K562 (cell line): ENCODE measurements at regions not wholly inside any gene's neighbourhood (a gene's known extent, or its start where the extent isn't known, plus 50 kb on each side); places are given as distances from the start of the nearest gene placed in this dataset.

Experiments
- ATAC-seq: fragments of 200-7000 bp; cut with Tn5 transposase; 3 replicates; pipeline ENCODE4 v1.9.1; 2020; ENCODE audit warnings: moderate library complexity
- BruUV-seq: library from RNA; stranded (reverse); fragments of 400-500 nt; replicated peaks from 2 replicates; lab custom pipeline; 2021; lab: Mats Ljungman, UMichigan
- CTCF ChIA-PET: fragments of 300-600 bp; formaldehyde crosslinking; extraction: SDS; loops from one replicate; lab custom pipeline; 2021; ENCODE audit warnings: low intra/inter-chr PET ratio; lab: Yijun Ruan, JAX
- POLR2A ChIA-PET: fragments of 300-600, 350-650 bp; sonication (Branson Sonifier 250); formaldehyde crosslinking; extraction: SDS; loops from one replicate; lab custom pipeline; 2021; ENCODE audit warnings: antibody characterized with exemption, inconsistent platforms; lab: Yijun Ruan, JAX
- DNase-seq, 4 experiments: peaks; one replicate each; pipeline versions ENCODE4 v3.0.0 to v3.0.0-alpha.2; 2011 to 2018; ENCODE audit warnings: low spot score in 3 of 4, mixed read lengths in 3 of 4; ENCODE audit errors: extremely low read depth in 1 of 4
- FAIRE-seq: peaks from 2 replicates; lab custom pipeline; 2011; peaks lifted over from hg19 to GRCh38; lab: Jason Lieb, UNC
- H2AFZ ChIP-seq: 2 replicates; pipeline ENCODE4 v1.6.0; 2011; ENCODE audit warnings: low read depth, low read length, control low read depth, inconsistent platforms
- H3K27ac ChIP-seq: fragments of 200-600 bp; 3 replicates; pipeline ENCODE4 v1.8.0; 2011; ENCODE audit warnings: low read depth, mild to moderate bottlenecking, control low read depth, inconsistent platforms, low read length, moderate library complexity, mixed read lengths; ENCODE audit errors: extremely low read depth
- H3K27me3 ChIP-seq, 2 experiments: fragments of 300-600 bp in 1 of 2; 2 replicates in 1 of 2; 3 replicates in 1 of 2; pipeline versions ENCODE4 v1.6.0 to v1.8.0; 2011; ENCODE audit warnings: inconsistent platforms in 2 of 2, low read length in 2 of 2, mild to moderate bottlenecking in 1 of 2, mixed read lengths in 1 of 2, moderate library complexity in 1 of 2; ENCODE audit not compliant: control insufficient read depth in 2 of 2, insufficient read depth in 2 of 2
- H3K36me3 ChIP-seq: fragments of 300-600 bp; 3 replicates; pipeline ENCODE4 v1.8.0; 2011; ENCODE audit warnings: mild to moderate bottlenecking, low read length, inconsistent platforms; ENCODE audit not compliant: control insufficient read depth, insufficient read depth
- H3K4me1 ChIP-seq, 2 experiments: fragments of 200-600 bp in 1 of 2; replicated peaks in 1 of 2; 2 replicates in 1 of 2; 3 replicates in 1 of 2; pipeline versions ENCODE4 v1.5.1 to v1.8.0; 2011; ENCODE audit warnings: inconsistent platforms in 2 of 2, low read length in 2 of 2, mild to moderate bottlenecking in 1 of 2, mixed read lengths in 1 of 2, moderate library complexity in 1 of 2; ENCODE audit not compliant: control insufficient read depth in 2 of 2, insufficient read depth in 2 of 2
- H3K4me2 ChIP-seq: 2 replicates; pipeline ENCODE4 v1.6.1; 2011; ENCODE audit warnings: low read length, control low read depth, inconsistent platforms, mixed read lengths; ENCODE audit not compliant: insufficient read depth
- H3K4me3 ChIP-seq: fragments of 200-600 bp; sonication (generic), shearing (Covaris generic); 2 replicates; pipeline ENCODE4 v1.5.1; 2016; ENCODE audit warnings: control low read depth, inconsistent platforms
- H3K79me2 ChIP-seq: fragments of 200-600 bp; 3 replicates; pipeline ENCODE4 v1.8.0; 2011; ENCODE audit warnings: low read length, inconsistent platforms; ENCODE audit not compliant: control insufficient read depth, insufficient read depth
- H3K9ac ChIP-seq, 2 experiments: 2 replicates each; pipeline versions ENCODE4 v1.6.0 to v1.6.1; 2011; ENCODE audit warnings: low read depth in 2 of 2, low read length in 2 of 2, control low read depth in 1 of 2, inconsistent platforms in 1 of 2, mild to moderate bottlenecking in 1 of 2, mixed read lengths in 1 of 2; ENCODE audit not compliant: insufficient read depth in 1 of 2
- H3K9me1 ChIP-seq: one replicate; pipeline ENCODE4 v1.6.0; 2011; ENCODE audit warnings: inconsistent platforms, mild to moderate bottlenecking, low read length, moderate library complexity; ENCODE audit not compliant: control insufficient read depth, insufficient read depth
- H3K9me3 ChIP-seq: replicated peaks from 2 replicates; pipeline ENCODE4 v1.5.1; 2011; ENCODE audit warnings: low read depth, low read length, inconsistent platforms; ENCODE audit not compliant: control insufficient read depth, insufficient read depth
- H4K20me1 ChIP-seq: replicated peaks from 2 replicates; pipeline ENCODE4 v1.6.1; 2011; ENCODE audit warnings: low read length, inconsistent platforms, mixed read lengths; ENCODE audit not compliant: control insufficient read depth, insufficient read depth
- CCAR2 ChIP-seq: fragments of 200-400 bp; formaldehyde crosslinking; IDR thresholded peaks from 2 replicates; pipeline ENCODE4 v1.6.1; 2017; ENCODE audit warnings: mild to moderate bottlenecking, low read depth, low read length
- HMG20A ChIP-seq: fragments of 450-650 bp; formaldehyde crosslinking; conservative IDR thresholded peaks from 2 replicates; pipeline ENCODE4 v1.4.0; 2020; ENCODE audit warnings: mild to moderate bottlenecking, mixed read lengths
- KLF10 ChIP-seq: fragments of 250-450 bp; sonication (Bioruptor Pico); IDR thresholded peaks from 2 replicates; pipeline ENCODE4 v1.6.1; 2021; ENCODE audit warnings: matching md5 sums
- MBD2 ChIP-seq: sonication (generic); IDR thresholded peaks from 2 replicates; pipeline ENCODE4 v1.6.1; 2016; ENCODE audit warnings: low read depth, borderline replicate concordance
- NFXL1 ChIP-seq: fragments of 450-650 bp; formaldehyde crosslinking; IDR thresholded peaks from 2 replicates; pipeline ENCODE4 v1.4.0; 2021; ENCODE audit warnings: mild to moderate bottlenecking
- RBM22 ChIP-seq: fragments of 200-400 bp; formaldehyde crosslinking; IDR thresholded peaks from 2 replicates; pipeline ENCODE4 v1.6.1; 2018; ENCODE audit warnings: low read length, low read depth; ENCODE audit not compliant: poor library complexity, severe bottlenecking
- SMAD4 ChIP-seq: fragments of 250-450 bp; sonication (Bioruptor Pico); conservative IDR thresholded peaks from 2 replicates; pipeline ENCODE4 v1.8.0; 2021; ENCODE audit warnings: inconsistent platforms, mild to moderate bottlenecking, moderate library complexity
- ZNF830 ChIP-seq: fragments of 250-450 bp; sonication (Bioruptor Pico); IDR thresholded peaks from 2 replicates; pipeline ENCODE4 v1.5.0; 2021; ENCODE audit warnings: mild to moderate bottlenecking
- WGBS: fragments of 100-300 bp; shearing (Covaris generic); methylation state at CpG from one replicate; pipeline ENCODE4 v1.1.6; 2016; ENCODE audit warnings: low coverage, mixed read lengths; ENCODE audit not compliant: insufficient coverage; ENCODE audit errors: missing lambda C conversion rate; 5-methylcytosine and 5-hydroxymethylcytosine counted together
- in situ Hi-C: fragments of 300-500 bp; cut with MboI; formaldehyde crosslinking; loops from 4 replicates; pipeline ENCODE4 v1.15.0; 2018; ENCODE audit warnings: inconsistent platforms, mixed read lengths
- intact Hi-C: fragments of 100-400 bp; cut with micrococcal nuclease; formaldehyde crosslinking; loops from 2 replicates; pipeline ENCODE4 v1.14.2; 2022
- TF ChIP-seq, protein P1 (sequence below): fragments of 250-450 bp; sonication (Bioruptor Pico); IDR thresholded peaks from 2 replicates; pipeline ENCODE4 v1.5.0; 2020; ENCODE audit warnings: mild to moderate bottlenecking
- TF ChIP-seq, protein P2 (sequence below): IDR thresholded peaks from 3 replicates; pipeline ENCODE4 v1.6.1; 2011; ENCODE audit warnings: borderline replicate concordance, mild to moderate bottlenecking; ENCODE audit not compliant: insufficient read length, insufficient read depth

DNA sequence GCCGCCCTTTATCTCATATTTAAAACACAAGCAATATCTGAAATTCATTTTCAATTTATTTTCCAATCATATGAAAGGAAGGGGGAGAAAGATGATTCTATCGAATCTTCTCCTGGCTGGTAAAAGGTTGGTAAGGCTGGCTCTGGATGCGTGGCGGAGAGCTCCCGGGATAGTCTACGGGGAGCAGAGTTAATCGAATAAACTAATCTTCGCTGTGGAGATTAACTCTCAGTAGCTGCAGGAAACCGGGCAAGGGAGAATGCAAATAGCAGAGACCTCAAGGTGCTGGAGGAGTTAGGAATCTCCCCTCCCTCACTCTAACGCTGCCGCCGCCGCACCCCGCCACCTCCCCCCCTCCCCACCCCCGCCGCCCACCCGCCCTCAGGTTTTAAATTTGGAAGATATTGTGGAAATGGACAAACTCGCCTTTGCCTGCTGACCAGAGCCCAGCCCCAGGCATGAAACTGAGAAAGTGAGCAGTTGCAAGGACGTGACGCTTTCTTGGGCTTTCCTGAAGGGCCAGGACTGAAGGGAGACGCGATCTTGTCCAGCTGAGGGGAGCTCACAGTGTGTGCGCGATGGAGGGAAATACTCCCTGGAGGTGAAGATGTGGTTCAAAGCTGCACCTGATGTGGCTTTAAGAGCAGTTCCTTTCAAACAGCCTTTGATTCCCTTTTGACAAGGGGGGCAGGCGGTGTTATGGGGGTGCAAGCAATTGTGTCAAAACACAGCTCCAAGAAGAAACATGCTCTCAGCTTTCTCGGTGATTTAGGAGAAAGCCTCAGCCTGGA is 308.2 kb upstream of the IRX3 start:
- BruUV-seq = no TSS peak
- H3K4me1 ChIP-seq = no peaks in the 10 kb centered on the region
- no peak overlapping the region for H3K27ac ChIP-seq
- ATAC-seq (no peak), DNase-seq (no peak), FAIRE-seq (no peak)
- intact Hi-C loops (no loop called here), in situ Hi-C loops (no loop called here)
- H3K79me2 ChIP-seq = no peaks in the 10 kb centered on the region
- peaks cover 2 to 4% of the 10 kb centered on the region in 2 experiments; a peak in 2 of 5 replicates for H3K27me3 ChIP-seq
- ChIA-PET POLR2A (no interaction called here), CTCF (no interaction called here)
- no peaks in the 10 kb centered on the region for H3K9me3 ChIP-seq
- no peak overlapping the region for H2AFZ ChIP-seq
- under 1% methylated on average over 18 of the region's 26 CpGs for WGBS
- no peak overlapping the region for H3K4me3 ChIP-seq
- no peak overlapping the region for H3K9ac ChIP-seq
- no peaks in the 10 kb centered on the region for H4K20me1 ChIP-seq
- no peaks in the 10 kb centered on the region for H3K36me3 ChIP-seq
- no peaks in the 10 kb centered on the region for H3K9me1 ChIP-seq
- H3K4me2 ChIP-seq = no peak overlapping the region
- TF ChIP-seq MBD2 (no peak), CCAR2 (no peak), NFXL1 (no peak), HMG20A (CRISPR knock-in tag) (no peak), SMAD4 (CRISPR knock-in tag) (no peak), RBM22 (no peak), KLF10 (CRISPR knock-in tag) (no peak), ZNF830 (CRISPR knock-in tag) (no peak)
- TF ChIP-seq, protein P1, sequence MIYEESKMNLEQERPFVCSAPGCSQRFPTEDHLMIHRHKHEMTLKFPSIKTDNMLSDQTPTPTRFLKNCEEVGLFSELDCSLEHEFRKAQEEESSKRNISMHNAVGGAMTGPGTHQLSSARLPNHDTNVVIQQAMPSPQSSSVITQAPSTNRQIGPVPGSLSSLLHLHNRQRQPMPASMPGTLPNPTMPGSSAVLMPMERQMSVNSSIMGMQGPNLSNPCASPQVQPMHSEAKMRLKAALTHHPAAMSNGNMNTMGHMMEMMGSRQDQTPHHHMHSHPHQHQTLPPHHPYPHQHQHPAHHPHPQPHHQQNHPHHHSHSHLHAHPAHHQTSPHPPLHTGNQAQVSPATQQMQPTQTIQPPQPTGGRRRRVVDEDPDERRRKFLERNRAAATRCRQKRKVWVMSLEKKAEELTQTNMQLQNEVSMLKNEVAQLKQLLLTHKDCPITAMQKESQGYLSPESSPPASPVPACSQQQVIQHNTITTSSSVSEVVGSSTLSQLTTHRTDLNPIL (CRISPR knock-in tag) = no peak
- TF ChIP-seq, protein P2, sequence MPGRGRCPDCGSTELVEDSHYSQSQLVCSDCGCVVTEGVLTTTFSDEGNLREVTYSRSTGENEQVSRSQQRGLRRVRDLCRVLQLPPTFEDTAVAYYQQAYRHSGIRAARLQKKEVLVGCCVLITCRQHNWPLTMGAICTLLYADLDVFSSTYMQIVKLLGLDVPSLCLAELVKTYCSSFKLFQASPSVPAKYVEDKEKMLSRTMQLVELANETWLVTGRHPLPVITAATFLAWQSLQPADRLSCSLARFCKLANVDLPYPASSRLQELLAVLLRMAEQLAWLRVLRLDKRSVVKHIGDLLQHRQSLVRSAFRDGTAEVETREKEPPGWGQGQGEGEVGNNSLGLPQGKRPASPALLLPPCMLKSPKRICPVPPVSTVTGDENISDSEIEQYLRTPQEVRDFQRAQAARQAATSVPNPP = no peak
